Activated CD8-positive, alpha-beta memory T cell treated with anti-CD3 and anti-CD28 coated beads for 48 hours (primary cell): ENCODE measurements at regions not wholly inside any gene's neighbourhood (a gene's known extent, or its start where the extent isn't known, plus 50 kb on each side); places are given as distances from the start of the nearest gene placed in this dataset.

Experiments used
- DNase-seq, 3 experiments: peaks; one replicate each; pipeline ENCODE4 v3.0.0-alpha.2; 2020; ENCODE audit warnings: low read depth in 2 of 3, low spot score in 2 of 3

DNA sequence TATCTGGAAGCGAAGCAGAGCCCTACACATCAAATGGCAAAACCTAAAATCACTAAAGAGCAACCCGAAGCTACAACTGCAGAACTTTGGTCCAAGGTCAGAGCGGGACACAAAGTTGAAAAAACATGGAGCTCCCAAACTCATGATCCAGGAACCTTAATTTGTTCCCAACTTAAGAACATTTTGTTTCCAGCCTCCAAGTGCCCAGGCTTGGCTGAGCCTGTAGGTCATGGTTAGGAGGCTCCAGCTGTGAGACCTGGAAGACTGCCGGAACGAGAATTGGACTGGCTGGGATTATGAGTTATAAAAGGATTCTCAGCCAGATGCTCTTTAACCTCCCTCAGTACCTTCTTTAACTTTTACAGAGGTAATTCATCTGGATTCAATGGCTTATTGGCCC, 349.1 kb upstream of the DDX53 start:
- no peak for DNase-seq

DNA sequence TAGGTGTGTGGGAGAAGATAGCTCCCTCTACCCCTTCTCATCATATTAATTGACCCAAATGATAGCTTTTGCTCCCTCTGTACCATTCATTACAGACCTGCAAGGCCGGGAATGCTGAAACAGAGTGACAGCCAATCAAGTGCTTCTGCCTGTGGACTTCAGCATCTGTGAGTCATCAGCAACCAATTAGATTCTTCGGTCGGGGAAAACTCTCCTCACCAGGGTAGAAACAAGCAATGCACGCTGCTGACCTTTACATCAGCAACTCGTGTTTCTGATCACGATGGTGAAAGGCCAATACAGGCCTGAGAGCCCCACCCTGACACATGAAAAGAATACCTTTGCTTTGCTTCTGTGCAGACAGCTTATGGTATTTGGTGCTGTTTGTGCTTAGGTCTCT, 347.2 kb upstream of the DDX53 start:
- DNase-seq: no peak

DNA sequence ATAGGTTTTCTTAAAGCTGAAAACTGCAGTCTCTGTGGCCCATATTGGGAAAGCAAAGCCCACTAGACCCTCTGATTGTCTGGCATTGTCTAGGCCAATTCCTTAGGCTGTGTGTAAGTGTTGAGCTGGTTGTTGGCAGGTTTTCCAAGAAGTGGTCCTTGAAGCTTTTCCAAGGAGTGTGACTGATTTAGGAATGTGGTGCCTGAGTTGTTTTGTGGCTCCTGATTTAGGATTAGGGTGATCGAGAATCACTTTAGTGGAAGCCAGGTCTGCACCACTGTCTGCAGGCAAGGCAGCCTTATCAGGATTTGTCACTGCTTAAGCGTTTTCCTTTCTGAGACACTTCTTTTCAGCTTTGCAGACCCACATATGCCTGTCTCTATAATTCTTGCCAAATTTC, 339.0 kb upstream of the DDX53 start:
- DNase-seq: no peak

DNA sequence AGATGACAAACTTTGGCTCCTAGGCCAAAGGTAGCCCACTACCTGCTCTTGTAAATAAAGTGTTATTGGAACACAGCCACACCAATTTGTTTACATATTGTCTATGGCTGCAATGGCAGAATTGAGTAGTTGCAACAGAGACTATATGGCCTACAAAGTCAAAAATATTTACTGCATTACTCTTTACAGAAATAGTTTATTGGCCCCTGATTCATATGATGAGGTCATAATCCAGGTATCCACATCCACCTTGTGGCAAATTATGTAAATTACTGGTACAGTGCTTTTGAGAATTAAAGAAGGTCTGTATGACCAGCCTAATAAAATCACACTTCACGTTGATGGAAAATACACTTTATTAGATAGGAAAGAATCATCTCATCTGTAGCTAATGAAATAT, 337.0 kb upstream of the DDX53 start:
- no peak for DNase-seq

DNA sequence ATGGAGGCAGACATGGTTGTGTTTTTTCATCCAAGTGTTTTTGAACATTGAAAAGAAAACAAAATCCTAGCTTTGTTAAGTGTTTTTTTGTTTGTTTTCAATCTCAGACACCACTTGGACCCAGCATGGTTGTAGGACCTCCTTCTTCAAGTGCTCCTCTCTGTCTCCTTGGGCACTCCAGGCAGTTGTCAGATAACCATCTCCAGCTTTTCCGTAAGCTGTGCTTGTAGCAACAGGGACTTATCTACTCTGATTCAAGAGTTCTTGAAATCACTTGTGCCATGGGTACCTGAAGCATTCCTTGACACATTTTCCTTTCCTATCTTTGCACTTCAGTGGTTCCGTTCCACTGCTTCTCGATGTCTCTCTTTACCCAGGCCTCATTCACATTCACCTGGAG, 334.9 kb upstream of the DDX53 start:
- DNase-seq: no peak

DNA sequence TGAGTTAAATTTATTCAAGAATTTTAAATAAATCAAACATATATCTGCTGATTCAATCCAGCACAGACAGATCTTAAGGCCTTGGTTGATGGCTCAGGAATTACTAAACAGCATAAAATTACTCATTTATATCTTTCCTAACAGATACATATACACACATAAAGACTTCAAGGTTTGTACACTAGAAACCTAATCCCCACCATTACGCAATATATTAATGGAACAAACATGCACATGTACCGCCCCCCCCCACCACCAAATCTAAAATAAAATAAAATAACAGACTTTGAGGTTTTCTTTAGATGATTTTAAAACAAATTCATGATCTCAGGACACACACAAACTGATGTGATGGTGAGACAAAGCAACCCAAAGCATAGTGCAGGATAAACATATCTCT, 333.9 kb upstream of the DDX53 start:
- no peak for DNase-seq

DNA sequence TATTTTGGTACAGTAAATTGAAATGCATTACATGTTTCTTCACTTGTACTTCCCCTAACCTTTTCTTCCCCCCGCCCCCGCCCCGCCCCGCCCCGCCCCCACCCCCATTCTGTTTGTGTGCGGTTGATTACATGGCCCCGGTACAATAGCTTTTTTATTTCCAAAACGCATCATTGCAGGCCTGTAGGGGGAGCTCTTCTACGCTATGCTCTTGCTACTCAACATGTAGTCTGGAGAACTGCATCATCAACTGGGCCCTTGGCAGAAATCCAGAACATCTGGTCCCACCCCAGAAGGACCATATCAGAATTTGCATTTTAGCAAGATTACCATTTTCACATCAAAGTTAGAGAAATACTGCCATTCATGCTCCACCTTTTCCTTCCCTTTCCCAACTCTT, 333.3 kb upstream of the DDX53 start:
- DNase-seq: no peak

DNA sequence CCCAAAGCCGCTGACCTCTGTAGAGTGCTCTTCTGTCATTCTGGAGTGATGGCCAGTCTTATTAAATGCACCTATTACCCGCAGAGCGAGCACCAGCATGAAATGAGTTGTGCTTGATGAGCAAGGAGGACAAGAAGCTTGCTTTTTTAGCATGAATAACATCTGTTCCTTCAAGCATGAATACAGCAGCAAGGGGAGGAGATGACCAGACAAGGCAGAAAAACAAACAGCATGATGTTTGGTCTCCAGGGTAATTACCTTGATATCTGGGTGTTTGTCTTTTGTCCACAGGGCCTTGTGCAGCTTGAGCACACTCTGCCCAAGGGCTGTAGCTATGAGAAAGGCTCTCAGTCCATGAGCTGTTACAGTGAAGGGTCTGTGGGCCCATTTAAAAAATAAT, 324.8 kb upstream of the DDX53 start:
- DNase-seq: no peak

DNA sequence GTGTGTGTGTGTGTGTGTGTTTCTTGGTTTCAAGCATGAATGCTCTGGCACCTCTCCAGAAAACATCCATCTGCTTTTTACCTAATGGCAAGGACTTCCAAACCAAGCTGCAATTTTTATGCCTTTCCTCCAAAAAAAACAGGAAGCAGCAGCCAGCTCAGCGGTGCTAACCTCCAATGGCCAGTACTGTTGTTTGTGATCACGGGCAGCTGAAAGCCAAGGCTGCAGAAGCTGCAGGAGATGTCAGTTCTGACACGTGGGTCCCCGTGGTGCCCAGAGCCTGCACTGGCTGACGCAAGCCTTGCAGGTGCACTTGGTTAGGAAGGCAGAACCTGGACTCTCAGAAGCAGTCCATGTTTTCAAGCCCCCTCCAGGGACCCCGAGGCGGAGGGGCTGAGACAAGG, 313.6 kb upstream of the DDX53 start:
- no peak for DNase-seq

DNA sequence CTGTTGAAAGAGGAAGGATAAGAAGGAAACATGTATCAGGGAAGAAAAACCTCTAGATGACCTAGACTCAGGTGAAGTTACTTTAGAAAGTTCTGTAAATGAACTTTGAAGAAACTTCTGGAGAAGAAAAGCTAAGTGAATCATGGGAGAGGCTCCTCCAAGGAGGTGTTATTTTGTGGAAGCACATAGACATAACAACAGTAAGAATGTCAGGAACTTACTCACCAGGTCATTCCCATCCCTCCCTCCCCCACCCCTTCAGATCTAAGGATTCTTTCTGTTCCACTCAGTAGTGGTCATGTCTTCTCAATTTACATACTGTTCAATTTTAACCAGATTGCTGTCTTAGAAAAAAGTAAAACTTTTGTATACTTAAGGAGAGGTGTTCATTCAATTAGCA, 310.5 kb upstream of the DDX53 start:
- no peak for DNase-seq

DNA sequence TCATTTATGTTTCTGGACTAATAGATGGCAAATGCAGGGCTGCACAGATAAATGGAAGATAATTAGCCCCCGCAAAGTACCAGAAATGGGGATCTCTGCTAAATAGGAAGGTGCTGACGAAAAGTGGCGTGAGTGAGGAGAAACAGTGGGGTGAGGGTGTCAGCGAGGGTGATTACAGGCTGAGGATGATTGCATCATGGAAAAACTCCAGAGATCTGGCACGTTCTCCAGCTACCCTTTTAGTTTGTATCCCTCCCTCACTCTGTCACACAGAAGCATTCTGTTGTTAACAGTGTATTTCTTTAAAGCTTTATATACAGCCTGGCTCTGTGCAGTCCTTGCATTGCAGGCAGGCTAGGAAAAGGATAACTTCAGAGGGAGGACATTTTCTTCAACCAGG, 309.6 kb upstream of the DDX53 start:
- no peak for DNase-seq

DNA sequence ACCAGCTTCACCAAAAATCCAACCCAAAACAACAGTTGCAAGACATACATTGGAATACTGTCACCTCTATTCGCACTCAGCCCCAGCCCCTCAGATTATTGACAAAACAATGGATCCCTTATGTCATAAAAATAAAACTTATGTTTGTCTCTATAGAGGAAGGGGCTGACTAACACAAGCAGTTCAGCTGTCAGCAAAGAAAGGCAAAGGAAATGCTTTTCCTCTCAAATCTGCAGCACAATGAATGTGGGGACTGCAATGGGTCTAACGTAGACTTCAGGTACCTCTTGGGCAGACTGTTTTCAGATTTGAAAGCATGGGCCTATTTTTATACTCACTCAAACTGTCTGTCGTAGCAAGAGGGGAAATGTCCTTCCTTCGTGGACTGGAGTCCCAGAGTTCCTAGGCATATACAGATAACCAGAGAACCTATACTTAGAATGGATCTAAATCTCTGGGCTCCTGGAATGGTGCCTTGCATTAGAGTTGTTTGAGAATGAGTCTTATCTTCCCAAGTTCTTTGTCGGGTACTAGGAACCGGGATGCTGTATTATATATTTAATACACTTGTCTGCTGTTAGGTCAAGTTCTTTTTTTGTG, 307.7 kb upstream of the DDX53 start:
- DNase-seq: no peak

DNA sequence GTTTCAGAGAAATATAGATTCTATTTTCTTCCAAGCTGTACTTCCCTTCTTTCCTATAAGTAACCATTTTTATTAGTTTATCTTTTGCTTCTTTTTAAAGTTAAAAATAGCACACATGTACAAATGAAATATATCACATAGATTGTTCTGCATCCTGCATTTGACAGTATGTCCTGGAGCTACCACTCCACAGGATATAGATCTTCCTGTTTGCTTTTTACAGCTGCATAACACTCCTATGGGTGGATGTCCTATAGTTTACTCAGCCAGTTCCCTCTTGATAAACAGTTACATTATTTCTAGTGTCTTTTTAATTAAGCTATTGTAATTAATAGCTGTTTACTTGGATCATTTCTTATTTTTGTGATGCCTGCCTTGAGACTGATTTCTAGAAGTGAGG, 301.6 kb upstream of the DDX53 start:
- no peak for DNase-seq

DNA sequence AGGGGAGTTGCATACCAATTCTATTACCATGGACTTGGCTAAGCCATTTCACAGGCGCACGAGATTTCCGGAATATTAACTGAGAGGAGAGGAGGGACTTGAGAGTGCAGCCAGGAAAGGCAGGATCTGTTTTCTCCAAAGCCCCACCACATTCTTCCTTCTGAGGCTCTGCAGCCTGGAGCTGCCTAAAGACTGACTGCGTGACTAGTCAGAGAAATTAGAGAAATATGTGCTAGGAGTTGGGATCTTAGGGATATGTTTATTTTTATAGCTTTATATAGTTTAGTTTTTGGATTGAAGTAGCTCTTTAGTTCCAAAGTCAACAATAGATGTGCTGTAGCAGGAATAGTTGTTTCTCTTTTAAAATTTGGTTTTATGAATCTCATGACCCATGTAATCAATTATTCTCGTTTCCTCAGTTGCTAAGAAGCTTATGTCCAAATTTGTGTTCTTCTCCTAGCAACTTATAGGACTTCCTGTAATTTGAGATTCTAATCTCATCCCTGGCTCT, 300.1 kb upstream of the DDX53 start:
- DNase-seq: no peak

DNA sequence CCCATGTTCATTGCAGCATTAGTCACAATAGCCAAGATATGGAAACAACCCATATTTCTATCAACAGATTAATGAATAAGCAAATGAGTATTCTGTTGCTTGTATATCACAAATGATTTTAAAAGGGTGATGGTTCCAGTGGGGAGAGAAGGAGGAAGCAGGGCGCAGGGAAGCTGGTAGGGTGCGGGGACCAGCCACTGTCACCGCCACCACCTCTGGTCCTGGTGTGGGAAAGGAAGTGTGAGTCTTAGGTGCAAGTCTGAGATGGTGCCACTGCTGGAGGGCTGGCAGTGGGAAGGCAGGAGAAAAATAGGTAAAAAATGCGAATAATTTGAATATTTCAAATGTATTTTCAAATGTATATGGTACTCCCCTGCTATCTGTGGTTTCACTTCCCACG, 286.8 kb upstream of the DDX53 start:
- DNase-seq: no peak

DNA sequence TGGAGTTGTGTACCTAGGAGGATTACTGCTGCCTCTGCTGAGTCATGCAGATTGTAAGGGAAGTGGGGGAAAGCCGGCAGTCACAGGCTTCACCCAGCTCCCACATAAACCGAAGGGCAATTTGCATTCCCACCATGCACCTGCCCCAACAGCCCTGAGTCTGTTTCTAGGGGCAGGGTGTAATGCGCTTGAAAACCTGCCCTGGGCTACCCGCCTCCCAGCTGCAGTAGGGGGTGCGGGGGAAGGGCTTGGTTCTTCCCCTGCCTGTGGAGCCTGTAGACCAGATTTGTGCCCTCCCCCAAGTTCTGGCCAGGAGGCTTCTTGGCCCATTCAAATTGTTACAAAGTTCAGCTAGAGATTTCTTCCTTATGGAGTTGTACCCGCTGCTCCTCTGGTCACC, 269.2 kb upstream of the DDX53 start:
- no peak for DNase-seq

DNA sequence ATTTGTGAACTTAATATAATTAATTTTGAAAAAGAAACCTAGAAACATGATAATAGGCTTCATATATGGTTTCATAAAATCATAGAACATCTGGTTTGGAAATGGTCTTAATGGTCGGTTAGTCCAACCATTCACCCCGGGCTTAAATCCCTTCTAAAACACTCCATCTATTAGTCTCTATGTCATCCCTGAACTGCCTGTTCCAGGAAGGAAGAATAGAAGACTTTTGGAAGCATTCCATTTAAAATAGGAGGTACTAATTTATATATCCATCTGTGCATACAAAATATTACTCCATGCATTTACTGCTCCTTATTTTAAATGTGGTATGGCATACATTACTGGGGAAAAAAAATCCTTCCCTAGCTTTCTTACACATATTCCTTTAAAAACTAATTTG, 262.2 kb upstream of the DDX53 start:
- no peak for DNase-seq

DNA sequence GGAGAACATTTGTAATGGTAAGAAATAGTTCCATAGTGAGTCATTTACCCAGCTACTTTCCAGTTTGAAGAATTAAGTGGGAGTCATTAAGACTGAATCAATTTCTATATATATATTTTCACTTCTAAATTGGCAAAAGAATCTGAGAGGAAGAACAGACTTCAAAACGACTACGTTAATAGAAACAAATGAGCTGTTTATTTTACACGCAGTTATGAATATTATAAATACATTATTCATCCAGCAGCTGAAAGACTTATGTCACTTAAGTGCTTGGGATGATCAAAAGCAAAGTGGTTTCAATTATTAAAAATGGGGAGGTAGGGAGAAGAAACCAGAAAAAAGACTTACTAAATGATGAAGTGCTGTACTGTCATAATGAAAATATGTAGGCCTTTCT, 260.5 kb upstream of the DDX53 start:
- DNase-seq: no peak

DNA sequence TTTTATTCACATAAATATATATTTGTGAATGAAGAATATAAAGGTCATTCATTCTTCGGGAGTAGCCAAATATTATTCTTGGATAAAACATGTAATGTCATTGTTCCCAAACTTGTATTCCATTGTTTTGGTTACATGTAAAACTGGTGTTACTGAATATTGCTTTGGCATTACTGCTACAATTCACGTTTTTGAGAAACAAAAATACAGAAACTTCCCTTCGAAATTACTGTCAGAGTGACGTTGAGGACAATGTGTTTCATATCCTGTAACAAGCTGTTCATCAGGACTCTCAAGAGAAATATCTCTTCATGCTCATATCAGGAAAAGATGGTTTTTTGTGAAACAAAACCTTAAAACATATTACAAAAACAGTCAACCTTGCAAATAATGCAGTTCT, 258.9 kb upstream of the DDX53 start:
- DNase-seq: no peak

DNA sequence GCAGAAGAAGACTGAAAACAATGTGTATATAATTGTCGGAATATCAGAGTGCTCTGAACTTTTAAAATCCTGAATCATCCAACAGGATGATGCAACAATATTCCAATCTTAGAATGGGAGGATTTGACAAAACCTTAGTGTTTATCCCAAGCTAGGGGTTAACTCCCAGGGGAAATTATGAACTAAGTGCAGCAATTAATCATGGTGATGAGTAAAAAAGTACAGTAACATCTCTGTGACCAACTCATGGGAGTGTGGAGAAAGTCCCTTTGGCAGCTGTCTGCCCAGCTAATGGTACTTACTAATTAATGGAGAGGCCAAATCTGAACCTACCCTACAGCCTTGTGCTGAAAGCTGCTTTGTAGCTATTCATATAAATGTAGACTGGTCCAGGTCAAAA, 257.6 kb upstream of the DDX53 start:
- no peak for DNase-seq

DNA sequence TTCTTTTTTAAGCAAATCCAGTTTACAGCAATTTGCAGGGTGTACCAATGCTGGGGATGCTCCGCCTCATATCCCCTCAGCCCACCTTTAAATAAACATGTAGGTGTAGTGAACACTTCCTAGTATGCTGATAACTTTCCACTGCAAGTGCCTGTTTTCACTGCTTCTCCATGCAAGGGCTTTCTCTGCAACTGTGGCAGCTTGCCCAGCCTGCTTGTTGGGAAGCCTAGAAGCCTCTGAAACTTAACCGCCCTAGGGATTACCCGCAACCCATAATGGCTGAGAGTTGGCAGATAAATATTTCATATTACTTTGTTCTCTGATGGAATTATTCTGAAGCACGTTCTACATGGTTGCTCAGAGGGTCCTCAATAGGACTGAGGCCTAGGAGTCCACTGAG, 253.7 kb upstream of the DDX53 start:
- DNase-seq: no peak

DNA sequence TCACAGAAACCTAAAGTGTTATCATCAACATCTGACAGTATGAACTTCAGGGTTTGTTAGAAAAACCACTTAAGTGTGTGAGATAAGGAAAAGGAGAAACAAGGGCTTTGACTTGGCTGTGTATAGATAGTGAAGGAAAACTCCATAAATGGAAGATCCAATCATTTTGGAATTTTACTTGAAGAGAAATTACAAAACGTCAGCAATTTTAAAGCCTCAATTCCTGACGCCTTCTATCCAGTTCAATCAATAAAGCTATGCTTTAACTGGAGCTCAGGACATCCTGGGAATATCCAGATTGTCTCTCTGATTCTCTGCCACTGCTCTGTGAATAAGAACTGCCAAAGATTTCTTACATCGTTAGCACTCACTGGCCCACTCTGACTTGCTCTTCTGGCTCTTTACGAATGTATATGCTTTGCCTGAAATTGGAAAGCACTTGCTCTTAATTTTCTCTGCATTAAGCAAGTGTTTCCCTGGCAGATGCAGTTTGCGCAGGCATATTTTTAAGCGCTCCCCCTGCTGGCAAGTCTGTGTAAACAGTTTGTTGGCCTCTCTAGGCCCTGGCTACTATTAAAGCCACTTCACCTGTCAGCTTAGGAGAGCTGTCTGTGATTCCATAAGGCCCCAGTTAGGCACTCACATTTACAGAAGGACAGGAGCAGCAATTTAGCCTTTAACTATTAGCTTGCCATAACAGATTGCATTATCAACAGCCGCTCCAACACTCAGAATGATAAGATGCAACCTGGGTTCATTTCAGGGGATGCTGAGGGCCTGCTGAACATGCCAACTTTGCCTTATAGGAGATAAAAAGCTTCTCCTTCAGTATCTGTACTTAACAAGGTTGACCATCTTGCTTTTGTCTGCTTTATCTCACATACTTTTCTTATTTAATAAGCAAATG, 251.4 kb upstream of the DDX53 start:
- DNase-seq: peak in 1 of 3 experiments; percentile 2
